Thyroid gland (tissue), 4 donors: ENCODE measurements at regions not wholly inside any gene's neighbourhood (a gene's known extent, or its start where the extent isn't known, plus 50 kb on each side); places are given as distances from the start of the nearest gene placed in this dataset.
"Not testable (repeated sequence)": the region's sequence is repeated elsewhere in the genome, so short reads cannot be mapped to it uniquely, and the experiment has no call there.

Experiments
- DNase-seq, 2 donors: peaks; one replicate each; pipeline ENCODE4 v3.0.0-alpha.2; 2019
- H3K27ac ChIP-seq, 3 donors: fragments of 200-600 bp; sonication (generic); 1 replicate in 2 of 3; 2 replicates in 1 of 3; pipeline ENCODE4 v1.5.1; 2016 to 2019; ENCODE audit warnings: mild to moderate bottlenecking in 1 of 3, moderate library complexity in 1 of 3
- H3K27me3 ChIP-seq: fragments of 200-600 bp; sonication (generic); one replicate; pipeline ENCODE4 v1.5.1; 2019
- H3K36me3 ChIP-seq, 2 donors: fragments of 200-600 bp; sonication (generic); one replicate each; pipeline ENCODE4 v1.5.1; 2016 to 2019
- H3K4me1 ChIP-seq, 2 donors: fragments of 200-600 bp; sonication (generic); one replicate each; pipeline ENCODE4 v1.5.1; 2017 to 2019
- H3K4me3 ChIP-seq, 3 donors: fragments of 200-600 bp; sonication (generic); replicated peaks in 1 of 3; 1 replicate in 2 of 3; 2 replicates in 1 of 3; pipeline ENCODE4 v1.5.1; 2016; ENCODE audit warnings: mild to moderate bottlenecking in 1 of 3
- H3K9me3 ChIP-seq: fragments of 200-600 bp; sonication (generic); one replicate; pipeline ENCODE4 v1.5.1; 2017
- POLR2A ChIP-seq, 2 donors: fragments of 450-650 bp; IDR thresholded peaks; one replicate each; pipeline ENCODE4 v1.6.1; 2017; ENCODE audit warnings: antibody characterized with exemption in 2 of 2, mild to moderate bottlenecking in 2 of 2, moderate library complexity in 1 of 2
- WGBS, 2 donors: methylation state at CpG; one replicate each; pipeline ENCODE4 v1.1.5; 2017; 5-methylcytosine and 5-hydroxymethylcytosine counted together
- intact Hi-C: fragments of 100-400 bp; cut with DNase I; formaldehyde crosslinking; loops from one replicate; pipeline ENCODE4 v1.15.1; 2023
- TF ChIP-seq, protein P1 (sequence below), 6 experiments: fragments of 200-600 bp in 3 of 6; fragments of 450-650 bp in 3 of 6; sonication (generic) in 3 of 6; IDR thresholded peaks; one replicate each; pipeline ENCODE4 v1.5.1; 2016 to 2019; ENCODE audit warnings: antibody characterized with exemption in 6 of 6, mild to moderate bottlenecking in 2 of 6, inconsistent platforms in 1 of 6, moderate library complexity in 1 of 6

DNA sequence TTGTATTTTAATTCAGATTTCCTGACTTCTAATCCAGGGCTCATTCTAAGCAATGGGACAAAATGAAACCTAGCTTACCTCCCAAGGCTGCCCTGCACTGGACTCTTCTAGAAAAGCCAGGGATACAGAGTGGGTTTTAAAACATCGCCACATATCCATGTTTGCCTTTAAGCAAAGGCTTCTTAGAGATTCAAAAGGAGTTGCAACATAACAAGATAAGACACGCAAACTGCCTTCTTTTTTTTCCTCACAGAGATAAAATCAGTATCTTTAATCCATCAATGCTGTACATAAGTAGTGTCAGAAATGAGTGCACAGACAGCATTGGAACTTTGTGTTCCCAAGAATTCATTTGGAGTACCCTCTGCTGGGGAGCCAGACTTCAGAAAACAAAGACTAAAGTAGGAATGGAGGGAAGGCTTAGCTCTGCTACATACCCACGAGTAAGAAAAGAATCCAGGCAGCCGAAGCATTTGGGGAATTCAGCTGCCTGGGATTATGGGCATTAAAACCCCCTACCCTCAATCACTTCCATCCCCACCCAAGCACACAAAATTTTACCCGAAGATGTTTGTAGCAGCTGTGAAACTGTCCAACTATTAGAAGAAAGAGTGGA, 427.8 kb downstream of the ARL4A start:
- DNase-seq = no peak
- H3K36me3 ChIP-seq = no peaks in the 10 kb centered on the region
- no peak for TF ChIP-seq POLR2A (IDR thresholded peaks at IDR 0.05)
- TF ChIP-seq, protein P1, sequence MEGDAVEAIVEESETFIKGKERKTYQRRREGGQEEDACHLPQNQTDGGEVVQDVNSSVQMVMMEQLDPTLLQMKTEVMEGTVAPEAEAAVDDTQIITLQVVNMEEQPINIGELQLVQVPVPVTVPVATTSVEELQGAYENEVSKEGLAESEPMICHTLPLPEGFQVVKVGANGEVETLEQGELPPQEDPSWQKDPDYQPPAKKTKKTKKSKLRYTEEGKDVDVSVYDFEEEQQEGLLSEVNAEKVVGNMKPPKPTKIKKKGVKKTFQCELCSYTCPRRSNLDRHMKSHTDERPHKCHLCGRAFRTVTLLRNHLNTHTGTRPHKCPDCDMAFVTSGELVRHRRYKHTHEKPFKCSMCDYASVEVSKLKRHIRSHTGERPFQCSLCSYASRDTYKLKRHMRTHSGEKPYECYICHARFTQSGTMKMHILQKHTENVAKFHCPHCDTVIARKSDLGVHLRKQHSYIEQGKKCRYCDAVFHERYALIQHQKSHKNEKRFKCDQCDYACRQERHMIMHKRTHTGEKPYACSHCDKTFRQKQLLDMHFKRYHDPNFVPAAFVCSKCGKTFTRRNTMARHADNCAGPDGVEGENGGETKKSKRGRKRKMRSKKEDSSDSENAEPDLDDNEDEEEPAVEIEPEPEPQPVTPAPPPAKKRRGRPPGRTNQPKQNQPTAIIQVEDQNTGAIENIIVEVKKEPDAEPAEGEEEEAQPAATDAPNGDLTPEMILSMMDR (IDR thresholded peaks at IDR 0.05) = no peak
- WGBS, 2 donors = 48 to 49% methylated on average over 5 of the region's 5 CpGs
- H3K27me3 ChIP-seq = no peaks in the 10 kb centered on the region
- intact Hi-C loops = no loop called here
- no peak overlapping the region for H3K4me3 ChIP-seq
- H3K4me1 ChIP-seq = no peaks in the 10 kb centered on the region
- H3K9me3 ChIP-seq = no peaks in the 10 kb centered on the region
- no peak overlapping the region for H3K27ac ChIP-seq

DNA sequence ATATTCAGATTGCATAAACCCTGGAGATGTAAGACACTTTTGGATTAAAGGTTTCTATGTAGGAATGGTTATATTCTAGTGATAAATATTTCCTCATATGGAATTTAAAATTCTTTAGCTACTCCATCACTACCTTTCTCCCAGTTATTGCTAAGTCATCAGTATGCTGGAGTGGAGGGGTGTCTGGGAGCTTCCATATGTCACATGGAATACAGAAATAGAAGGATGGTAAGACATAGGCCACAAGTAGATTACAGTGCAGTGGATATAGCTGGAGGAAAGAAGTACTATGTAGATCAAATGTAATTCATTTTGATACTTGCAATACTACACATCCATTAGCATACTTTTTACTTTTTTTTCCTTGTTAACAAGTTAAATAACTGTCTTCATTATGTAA, 428.4 kb downstream of the ARL4A start:
- Histone ChIP-seq H3K36me3 (no peaks in the 10 kb centered on the region), H3K27ac (no peak overlapping the region), H3K27me3 (no peaks in the 10 kb centered on the region), H3K4me3 (no peak overlapping the region), H3K9me3 (no peaks in the 10 kb centered on the region), H3K4me1 (no peaks in the 10 kb centered on the region)
- TF ChIP-seq POLR2A (IDR thresholded peaks at IDR 0.05) = no peak
- TF ChIP-seq, protein P1 (IDR thresholded peaks at IDR 0.05) = no peak
- intact Hi-C loops = no loop called here
- no peak for DNase-seq

DNA sequence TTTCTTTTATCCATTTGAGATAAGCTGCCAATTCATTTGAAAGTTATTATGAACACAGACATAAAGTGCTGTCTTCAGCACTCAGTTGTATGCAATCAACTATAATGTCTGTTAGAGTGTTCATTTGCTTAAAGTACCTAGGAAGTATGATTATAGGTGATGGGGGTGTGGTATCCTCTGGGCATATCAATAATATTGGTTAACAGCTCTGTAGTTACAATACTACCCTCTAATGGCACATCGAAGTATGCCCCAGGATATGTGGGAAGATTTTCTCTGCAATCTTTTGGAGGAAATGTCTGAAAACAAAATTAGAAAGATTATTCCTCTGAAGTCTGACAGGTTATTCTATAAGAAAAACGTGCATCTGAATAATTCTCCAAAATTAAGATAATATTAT, 429.7 kb downstream of the ARL4A start:
- Histone ChIP-seq H3K27ac (no peak overlapping the region), H3K36me3 (no peaks in the 10 kb centered on the region), H3K4me1 (no peaks in the 10 kb centered on the region), H3K4me3 (no peak overlapping the region), H3K9me3 (no peaks in the 10 kb centered on the region), H3K27me3 (no peaks in the 10 kb centered on the region)
- TF ChIP-seq, protein P1 (IDR thresholded peaks at IDR 0.05) = peak in 1 of 6 experiments; percentile 29
- TF ChIP-seq POLR2A (IDR thresholded peaks at IDR 0.05) = no peak
- intact Hi-C loops = no loop called here
- no peak for DNase-seq
- 33 to 55% methylated on average over 2 of the region's 2 CpGs for WGBS, 2 donors

DNA sequence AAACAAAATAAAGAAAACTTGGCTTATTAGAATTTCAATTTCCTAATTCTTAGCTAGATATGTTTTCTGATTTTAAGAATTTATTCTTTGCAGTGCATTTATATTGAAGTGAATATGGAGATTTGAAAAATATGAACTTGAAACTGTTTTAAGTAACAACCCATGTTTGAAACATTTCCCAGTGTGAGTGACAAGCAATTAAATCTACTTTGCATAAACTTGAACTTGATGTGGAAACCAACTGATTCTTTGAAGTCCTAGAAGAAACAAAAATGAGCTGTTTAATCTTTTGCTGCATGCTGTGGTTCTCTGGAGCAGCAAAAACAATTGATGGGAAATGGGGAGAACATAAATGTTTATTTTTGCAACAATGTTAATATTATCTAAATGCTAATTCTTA, 430.2 kb downstream of the ARL4A start:
- DNase-seq = no peak
- Histone ChIP-seq H3K4me1 (no peaks in the 10 kb centered on the region), H3K27me3 (no peaks in the 10 kb centered on the region), H3K27ac (no peak overlapping the region), H3K9me3 (no peaks in the 10 kb centered on the region), H3K36me3 (no peaks in the 10 kb centered on the region), H3K4me3 (no peak overlapping the region)
- TF ChIP-seq POLR2A (IDR thresholded peaks at IDR 0.05) = no peak
- TF ChIP-seq, protein P1 (IDR thresholded peaks at IDR 0.05) = no peak
- intact Hi-C loops = no loop called here

DNA sequence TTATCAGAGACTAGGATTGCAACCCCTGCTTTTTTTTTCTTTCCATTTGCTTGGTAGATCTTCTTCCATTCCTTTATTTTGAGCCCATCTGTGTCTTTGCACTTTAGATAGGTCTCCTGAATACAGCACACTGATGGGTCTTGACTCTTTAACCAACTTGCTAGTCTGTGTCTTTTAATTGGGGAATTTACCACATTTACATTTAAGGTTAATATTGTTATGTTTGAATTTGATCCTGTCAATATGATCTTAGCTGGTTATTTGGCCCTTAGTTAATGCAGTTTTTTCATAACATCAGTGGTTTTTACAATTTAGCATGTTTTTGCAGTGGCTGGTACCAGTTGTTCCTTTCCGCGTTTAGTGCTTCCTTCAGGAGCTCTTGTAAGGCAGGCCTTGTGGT, 437.2 kb downstream of the ARL4A start:
- H3K27ac ChIP-seq, intact Hi-C loops, H3K27me3 ChIP-seq, H3K4me3 ChIP-seq, DNase-seq, H3K36me3 ChIP-seq, H3K4me1 ChIP-seq, H3K9me3 ChIP-seq: not testable (repeated sequence)
- WGBS, 2 donors = 93 to 96% methylated on average over 2 of the region's 2 CpGs

DNA sequence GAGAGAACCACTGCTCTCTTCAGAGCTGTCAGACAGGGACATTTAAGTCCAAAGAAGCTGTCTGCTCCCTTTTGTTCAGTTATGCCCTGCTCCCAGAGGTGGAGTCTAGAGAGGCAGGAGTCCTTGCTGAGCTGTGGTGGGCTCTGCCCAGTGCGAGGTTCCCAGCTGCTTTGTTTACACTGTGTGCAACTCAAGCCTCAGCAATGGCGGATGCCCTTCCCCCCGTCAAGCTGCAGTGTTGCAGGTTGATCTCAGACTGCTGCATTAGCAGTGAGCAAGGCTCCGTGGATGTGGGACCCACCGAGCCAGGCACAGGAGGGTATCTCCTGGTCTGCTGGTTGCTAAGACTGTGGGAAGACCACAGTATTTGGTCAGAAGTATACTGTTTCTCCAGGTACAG, 438.9 kb downstream of the ARL4A start:
- no peaks in the 10 kb centered on the region for H3K9me3 ChIP-seq
- H3K4me1 ChIP-seq = no peaks in the 10 kb centered on the region
- intact Hi-C loops = no loop called here
- H3K27me3 ChIP-seq = no peaks in the 10 kb centered on the region
- no peaks in the 10 kb centered on the region for H3K36me3 ChIP-seq
- TF ChIP-seq POLR2A (IDR thresholded peaks at IDR 0.05) = no peak
- TF ChIP-seq, protein P1 (IDR thresholded peaks at IDR 0.05) = no peak
- no peak overlapping the region for H3K4me3 ChIP-seq
- H3K27ac ChIP-seq = no peak overlapping the region
- DNase-seq = no peak
- 54% methylated on average over 5 of the region's 5 CpGs; no CpG with 5 or more reads in 1 of the 2 donors for WGBS, 2 donors
